Activated B cell treated with CpG ODN at 0.5 μM for 24 hours (primary cell): ENCODE measurements at regions not wholly inside any gene's neighbourhood (a gene's known extent, or its start where the extent isn't known, plus 50 kb on each side); places are given as distances from the start of the nearest gene placed in this dataset.

ENCODE experiments used
- ATAC-seq: fragments of 200-7000 bp; cut with Tn5 transposase; one replicate; pipeline ENCODE4 v1.10.0; 2021; ENCODE audit warnings: low read depth, mild to moderate bottlenecking, moderate library complexity
- CTCF ChIA-PET: fragments of 350-600 bp; sonication (Branson Sonifier 250); formaldehyde crosslinking; loops from one replicate; lab custom pipeline; 2021; ENCODE audit warnings: antibody characterized with exemption; lab: Charles Lee
- POLR2A ChIA-PET: fragments of 350-600 bp; sonication (Branson Sonifier 250); formaldehyde crosslinking; loops from one replicate; lab custom pipeline; 2021; ENCODE audit warnings: antibody characterized with exemption; lab: Charles Lee
- DNase-seq: peaks from one replicate; pipeline ENCODE4 v3.0.0; 2022
- H3K27ac Mint-ChIP-seq: one replicate; pipeline ENCODE4 v1.8.0; 2020; ENCODE audit warnings: mixed read lengths
- H3K27me3 Mint-ChIP-seq: one replicate; pipeline ENCODE4 v1.8.0; 2021; ENCODE audit warnings: mixed read lengths
- H3K36me3 Mint-ChIP-seq: one replicate; pipeline ENCODE4 v1.8.0; 2021; ENCODE audit warnings: low read depth, mixed read lengths
- H3K4me1 Mint-ChIP-seq: one replicate; pipeline ENCODE4 v1.8.0; 2021; ENCODE audit warnings: mixed read lengths
- H3K4me3 Mint-ChIP-seq: one replicate; pipeline ENCODE4 v1.8.0; 2020; ENCODE audit warnings: mild to moderate bottlenecking, mixed read lengths
- H3K9me3 Mint-ChIP-seq: one replicate; pipeline ENCODE4 v1.8.0; 2020; ENCODE audit warnings: mixed read lengths
- CTCF ChIP-seq: fragments of 200-600 bp; IDR thresholded peaks from one replicate; pipeline ENCODE4 v1.8.0; 2022; ENCODE audit warnings: antibody characterized with exemption, mild to moderate bottlenecking
- intact Hi-C: fragments of 100-400 bp; cut with micrococcal nuclease; formaldehyde crosslinking; loops from one replicate; pipeline ENCODE4 v1.15.1; 2024

GRCh38 chr14:96143906-96144305 lies 60.7 kb upstream of the BDKRB2 start:
- no peaks in the 10 kb centered on the region for H3K4me1 Mint-ChIP-seq
- TF ChIP-seq CTCF, result no peak
- no peaks in the 10 kb centered on the region for H3K36me3 Mint-ChIP-seq
- H3K4me3 Mint-ChIP-seq, result no peak overlapping the region
- H3K27ac Mint-ChIP-seq, result no peak overlapping the region
- ChIA-PET CTCF (no interaction called here), POLR2A (no interaction called here)
- intact Hi-C loops, result no loop called here
- H3K27me3 Mint-ChIP-seq, result peaks cover 8% of the 10 kb centered on the region
- peaks cover 14% of the 10 kb centered on the region for H3K9me3 Mint-ChIP-seq
- DNase-seq, result no peak
- ATAC-seq, result no peak

- CTCF ChIA-PET, result no interaction called here
- no peaks in the 10 kb centered on the region for H3K36me3 Mint-ChIP-seq
- intact Hi-C loops, result no loop called here
Observed at GRCh38 chr14:96145116-96145864, 59.3 kb upstream of the BDKRB2 start.

GRCh38 chr14:96146131-96146771 lies 58.4 kb upstream of the BDKRB2 start:
- POLR2A ChIA-PET, result no interaction called here
- DNase-seq (no peak), ATAC-seq (no peak)
- no peak for TF ChIP-seq CTCF
- H3K9me3 Mint-ChIP-seq, result peaks cover 14% of the 10 kb centered on the region
- intact Hi-C loops, result no loop called here
- no peaks in the 10 kb centered on the region for H3K4me1 Mint-ChIP-seq
- no peak overlapping the region for H3K27ac Mint-ChIP-seq
- H3K4me3 Mint-ChIP-seq, result no peak overlapping the region
- CTCF ChIA-PET, result no interaction called here
- peaks cover 10% of the 10 kb centered on the region for H3K27me3 Mint-ChIP-seq
- H3K36me3 Mint-ChIP-seq, result no peaks in the 10 kb centered on the region

More at GRCh38 chr14:96145116-96145864, 59.3 kb upstream of the BDKRB2 start:
- no peak for ATAC-seq
- H3K9me3 Mint-ChIP-seq, result peaks cover 14% of the 10 kb centered on the region
- DNase-seq, result no peak
- POLR2A ChIA-PET, result no interaction called here
- H3K27me3 Mint-ChIP-seq, result peaks cover 10% of the 10 kb centered on the region
- no peak overlapping the region for H3K27ac Mint-ChIP-seq
- no peaks in the 10 kb centered on the region for H3K4me1 Mint-ChIP-seq
- H3K4me3 Mint-ChIP-seq, result no peak overlapping the region
- no peak for TF ChIP-seq CTCF

- no peak for TF ChIP-seq CTCF
- POLR2A ChIA-PET, result no interaction called here
- Mint-ChIP-seq H3K9me3 (peaks cover 12% of the 10 kb centered on the region), H3K27ac (no peak overlapping the region), H3K4me1 (no peaks in the 10 kb centered on the region), H3K4me3 (no peak overlapping the region), H3K36me3 (no peaks in the 10 kb centered on the region), H3K27me3 (peaks cover 8% of the 10 kb centered on the region)
- DNase-seq, result no peak
- no peak for ATAC-seq
- CTCF ChIA-PET, result no interaction called here
- intact Hi-C loops, result no loop called here
Observed at GRCh38 chr14:96148631-96149030, 56.0 kb upstream of the BDKRB2 start.

GRCh38 chr14:96149131-96149530 lies 55.5 kb upstream of the BDKRB2 start:
- H3K4me1 Mint-ChIP-seq, result no peaks in the 10 kb centered on the region
- intact Hi-C loops, result no loop called here
- no peak overlapping the region for H3K4me3 Mint-ChIP-seq
- CTCF ChIA-PET, result no interaction called here
- POLR2A ChIA-PET, result no interaction called here
- H3K27me3 Mint-ChIP-seq, result peaks cover 5% of the 10 kb centered on the region
- ATAC-seq (no peak), DNase-seq (no peak)
- no peak overlapping the region for H3K27ac Mint-ChIP-seq
- H3K9me3 Mint-ChIP-seq, result peaks cover 10% of the 10 kb centered on the region
- no peaks in the 10 kb centered on the region for H3K36me3 Mint-ChIP-seq
- no peak for TF ChIP-seq CTCF
